DND-41 (cell line): ENCODE measurements at regions not wholly inside any gene's neighbourhood (a gene's known extent, or its start where the extent isn't known, plus 50 kb on each side); places are given as distances from the start of the nearest gene placed in this dataset.

Experiments
- ATAC-seq: fragments of 200-7000 bp; cut with Tn5 transposase; 3 replicates; pipeline ENCODE4 v1.9.1; 2021; ENCODE audit warnings: low read depth; ENCODE audit not compliant: insufficient read depth
- DNase-seq: peaks from one replicate; pipeline ENCODE4 v3.0.0-alpha.2; 2020
- H2AFZ ChIP-seq: 2 replicates; pipeline ENCODE4 v1.6.0; 2012; ENCODE audit warnings: low read depth, low read length
- H3K27ac ChIP-seq: 2 replicates; pipeline ENCODE4 v1.5.1; 2012; ENCODE audit warnings: low read length, inconsistent platforms
- H3K27me3 ChIP-seq: fragments of 200-600 bp; sonication (generic); 2 replicates; pipeline ENCODE4 v1.6.0; 2012; ENCODE audit warnings: low read length, mild to moderate bottlenecking, inconsistent platforms; ENCODE audit not compliant: insufficient read depth, poor library complexity
- H3K36me3 ChIP-seq: 2 replicates; pipeline ENCODE4 v1.5.1; 2012; ENCODE audit warnings: low read length, inconsistent platforms; ENCODE audit not compliant: insufficient read depth
- H3K4me1 ChIP-seq: 2 replicates; pipeline ENCODE4 v1.5.1; 2012; ENCODE audit warnings: mild to moderate bottlenecking, low read length; ENCODE audit not compliant: insufficient read depth
- H3K4me2 ChIP-seq: 2 replicates; pipeline ENCODE4 v1.6.0; 2012; ENCODE audit warnings: mild to moderate bottlenecking, moderate library complexity, low read length, inconsistent platforms; ENCODE audit not compliant: insufficient read depth
- H3K4me3 ChIP-seq, 2 experiments: fragments of 200-600 bp in 1 of 2; shearing (Covaris generic) in 1 of 2; 2 replicates each; pipeline ENCODE4 v1.5.1; 2012 to 2016; ENCODE audit warnings: inconsistent platforms in 2 of 2, low read length in 2 of 2, mild to moderate bottlenecking in 2 of 2, low read depth in 1 of 2, moderate library complexity in 1 of 2
- H3K79me2 ChIP-seq: 2 replicates; pipeline ENCODE4 v1.6.0; 2012; ENCODE audit warnings: low read length, inconsistent platforms; ENCODE audit not compliant: insufficient read depth
- H3K9ac ChIP-seq: 2 replicates; pipeline ENCODE4 v1.6.0; 2012; ENCODE audit warnings: low read depth, mild to moderate bottlenecking, inconsistent platforms, low read length, moderate library complexity
- H3K9me3 ChIP-seq: 2 replicates; pipeline ENCODE4 v1.5.1; 2012; ENCODE audit warnings: low read length, moderate library complexity, mild to moderate bottlenecking, inconsistent platforms; ENCODE audit not compliant: insufficient read depth, severe bottlenecking
- H4K20me1 ChIP-seq: 2 replicates; pipeline ENCODE4 v1.6.0; 2012; ENCODE audit warnings: low read length; ENCODE audit not compliant: insufficient read depth
- CTCF ChIP-seq: IDR thresholded peaks from 2 replicates; pipeline ENCODE4 v1.5.1; 2012; ENCODE audit warnings: borderline replicate concordance, low read length, moderate library complexity, mild to moderate bottlenecking; ENCODE audit not compliant: poor library complexity, severe bottlenecking; ENCODE audit errors: extremely low read depth
- EZH2 ChIP-seq: IDR thresholded peaks from 3 replicates; pipeline ENCODE4 v1.6.1; 2012; ENCODE audit warnings: borderline replicate concordance, low read depth, mild to moderate bottlenecking, moderate library complexity, low read length, inconsistent platforms; ENCODE audit not compliant: severe bottlenecking

- no peak overlapping the region for H3K4me2 ChIP-seq
- TF ChIP-seq CTCF (no peak), EZH2 (no peak)
- H2AFZ ChIP-seq: no peak overlapping the region; the same call in 1 of the 2 replicates
- no peak overlapping the region for H3K27ac ChIP-seq
- H3K4me1 ChIP-seq: no peaks in the 10 kb centered on the region
- no peaks in the 10 kb centered on the region for H3K79me2 ChIP-seq
- no peak overlapping the region for H3K9ac ChIP-seq
- DNase-seq (no peak), ATAC-seq (no peak)
- no peak overlapping the region for H3K4me3 ChIP-seq
- H3K27me3 ChIP-seq: no peaks in the 10 kb centered on the region
- H3K36me3 ChIP-seq: no peaks in the 10 kb centered on the region
- H4K20me1 ChIP-seq: no peaks in the 10 kb centered on the region
- H3K9me3 ChIP-seq: peaks cover 4% of the 10 kb centered on the region
Observed at GRCh38 chr12:89140602-89141238, 211.6 kb downstream of the DUSP6 start.

- Histone ChIP-seq H3K36me3 (no peaks in the 10 kb centered on the region), H3K4me2 (no peak overlapping the region), H4K20me1 (no peaks in the 10 kb centered on the region), H3K4me1 (no peaks in the 10 kb centered on the region), H3K27me3 (no peaks in the 10 kb centered on the region), H3K79me2 (no peaks in the 10 kb centered on the region), H3K9ac (no peak overlapping the region), H3K27ac (no peak overlapping the region), H2AFZ (no peak overlapping the region), H3K9me3 (peaks cover 4% of the 10 kb centered on the region), H3K4me3 (no peak overlapping the region)
- ATAC-seq: no peak
- no peak for DNase-seq
- TF ChIP-seq CTCF (no peak), EZH2 (no peak)
Observed at GRCh38 chr12:89140141-89140540, 212.2 kb downstream of the DUSP6 start.

GRCh38 chr12:89139390-89139789, 212.9 kb downstream of the DUSP6 start:
- ATAC-seq (no peak), DNase-seq (no peak)
- no peak overlapping the region for H3K4me3 ChIP-seq
- no peaks in the 10 kb centered on the region for H3K79me2 ChIP-seq
- no peaks in the 10 kb centered on the region for H4K20me1 ChIP-seq
- no peak overlapping the region for H2AFZ ChIP-seq
- no peak overlapping the region for H3K9ac ChIP-seq
- H3K36me3 ChIP-seq: no peaks in the 10 kb centered on the region
- H3K4me1 ChIP-seq: no peaks in the 10 kb centered on the region
- H3K4me2 ChIP-seq: no peak overlapping the region
- H3K9me3 ChIP-seq: peaks cover 4% of the 10 kb centered on the region
- no peaks in the 10 kb centered on the region for H3K27me3 ChIP-seq
- H3K27ac ChIP-seq: no peak overlapping the region
- TF ChIP-seq CTCF (no peak), EZH2 (no peak)
